GM12878 (cell line): ENCODE measurements at regions not wholly inside any gene's neighbourhood (a gene's known extent, or its start where the extent isn't known, plus 50 kb on each side); places are given as distances from the start of the nearest gene placed in this dataset.

ENCODE experiments used
- CTCF ChIP-seq, 3 experiments: IDR thresholded peaks in 2 of 3; conservative IDR thresholded peaks in 1 of 3; 2 replicates each; pipeline ENCODE4 v1.5.1; 2011; ENCODE audit warnings: low read depth in 3 of 3, low read length in 3 of 3, mild to moderate bottlenecking in 3 of 3, control low read depth in 2 of 3, moderate library complexity in 2 of 3, inconsistent platforms in 1 of 3, mixed read lengths in 1 of 3; ENCODE audit not compliant: control insufficient read depth in 2 of 3, insufficient read depth in 1 of 3; ENCODE audit errors: extremely low read depth in 1 of 3
- DPF2 ChIP-seq: fragments of 450-650 bp; IDR thresholded peaks from 2 replicates; pipeline ENCODE4 v1.6.1; 2017; ENCODE audit warnings: mild to moderate bottlenecking
- EP300 ChIP-seq, 2 experiments: fragments of 150-350 bp in 1 of 2; IDR thresholded peaks; 2 replicates each; pipeline ENCODE4 v1.6.1; 2011 to 2012; ENCODE audit warnings: low read depth in 2 of 2, low read length in 2 of 2, borderline replicate concordance in 1 of 2, improper control_type of control experiment in 1 of 2, inconsistent platforms in 1 of 2; ENCODE audit not compliant: control insufficient read depth in 1 of 2
- EZH2 ChIP-seq: IDR thresholded peaks from 2 replicates; pipeline ENCODE4 v1.6.1; 2012; ENCODE audit warnings: low read depth, mild to moderate bottlenecking, control low read depth, inconsistent platforms, low read length, borderline replicate concordance; ENCODE audit not compliant: control insufficient read depth
- KDM1A ChIP-seq: fragments of 200-600 bp; sonication (generic); IDR thresholded peaks from 2 replicates; pipeline ENCODE4 v1.6.1; 2016; ENCODE audit warnings: borderline replicate concordance
- MAX ChIP-seq: IDR thresholded peaks from 2 replicates; pipeline ENCODE4 v1.6.1; 2012; ENCODE audit warnings: low read depth, low read length, improper control_type of control experiment
- NFXL1 ChIP-seq: fragments of 450-650 bp; IDR thresholded peaks from 2 replicates; pipeline ENCODE4 v1.6.1; 2017; ENCODE audit warnings: antibody characterized with exemption, mild to moderate bottlenecking, borderline replicate concordance
- POLR2A ChIP-seq: IDR thresholded peaks from 2 replicates; pipeline ENCODE4 v1.6.1; 2011; ENCODE audit warnings: low read depth, mild to moderate bottlenecking, low read length
- SMAD5 ChIP-seq: IDR thresholded peaks from 2 replicates; pipeline ENCODE4 v1.6.1; 2016; ENCODE audit warnings: antibody characterized with exemption, low read depth
- SMC3 ChIP-seq: IDR thresholded peaks from 2 replicates; pipeline ENCODE4 v1.6.1; 2011; ENCODE audit warnings: low read length, improper control_type of control experiment, borderline replicate concordance
- STAT3 ChIP-seq: IDR thresholded peaks from 2 replicates; pipeline ENCODE4 v1.6.1; 2011; ENCODE audit warnings: low read depth, low read length, improper control_type of control experiment
- TAF1 ChIP-seq: IDR thresholded peaks from 2 replicates; pipeline ENCODE4 v1.6.1; 2011; ENCODE audit warnings: mild to moderate bottlenecking, low read depth, low read length, borderline replicate concordance
- ZNF384 ChIP-seq: IDR thresholded peaks from 2 replicates; pipeline ENCODE4 v1.6.1; 2012; ENCODE audit warnings: low read depth, mild to moderate bottlenecking, low read length, improper control_type of control experiment, borderline replicate concordance

GRCh38 chr1:224054611-224055010 is 59.3 kb upstream of the FBXO28 start:
- no peak for TF ChIP-seq MAX
- TF ChIP-seq POLR2A: no peak
- TF ChIP-seq STAT3: no peak
- no peak for TF ChIP-seq KDM1A
- TF ChIP-seq EZH2: no peak
- no peak for TF ChIP-seq TAF1
- TF ChIP-seq NFXL1: no peak
- TF ChIP-seq ZNF384: no peak
- no peak for TF ChIP-seq CTCF (IDR thresholded peaks at IDR 0.05 in 2 of 3, conservative IDR thresholded peaks at IDR 0.05 in 1 of 3; ENCODE audit: control insufficient read depth in 2 of 3, extremely low read depth in 1 of 3, insufficient read depth in 1 of 3, low read depth in 3 of 3, low read length in 3 of 3)
- no peak for TF ChIP-seq EP300 (IDR thresholded peaks at IDR 0.05; ENCODE audit: borderline replicate concordance in 1 of 2, control insufficient read depth in 1 of 2, low read depth in 2 of 2, low read length in 2 of 2)
- TF ChIP-seq SMAD5: no peak
- TF ChIP-seq DPF2: no peak
- TF ChIP-seq SMC3: no peak
